Pons (tissue), 1 donor: ENCODE measurements at regions not wholly inside any gene's neighbourhood (a gene's known extent, or its start where the extent isn't known, plus 50 kb on each side); places are given as distances from the start of the nearest gene placed in this dataset.
A peak's percentile ranks its signal among the peaks of the same experiment; 100 is the strongest.
"Not testable (repeated sequence)": the region's sequence is repeated elsewhere in the genome, so short reads cannot be mapped to it uniquely, and the experiment has no call there.

ENCODE experiments used
- DNase-seq: peaks from one replicate; pipeline ENCODE4 v3.0.0-alpha.2; 2016; ENCODE audit warnings: low spot score

GRCh38 chr5:84790406-84790805, 405.7 kb upstream of the EDIL3 start:
- DNase-seq = no peak

GRCh38 chr5:84783003-84783402, 398.3 kb upstream of the EDIL3 start:
- no peak for DNase-seq

- DNase-seq = no peak
Observed at GRCh38 chr5:84779186-84779585, 394.5 kb upstream of the EDIL3 start.

- no peak for DNase-seq
Observed at GRCh38 chr5:84764227-84764626, 379.5 kb upstream of the EDIL3 start.

- no peak for DNase-seq
Observed at GRCh38 chr5:84758008-84758407, 373.3 kb upstream of the EDIL3 start.

- no peak for DNase-seq
Observed at GRCh38 chr5:84752780-84753179, 368.1 kb upstream of the EDIL3 start.

GRCh38 chr5:84748313-84748712, 363.6 kb upstream of the EDIL3 start:
- DNase-seq = no peak

- not testable (repeated sequence) for DNase-seq
Observed at GRCh38 chr5:84746280-84746679, 361.6 kb upstream of the EDIL3 start.

GRCh38 chr5:84741056-84741455, 356.4 kb upstream of the EDIL3 start:
- no peak for DNase-seq

GRCh38 chr5:84729326-84729725, 344.6 kb upstream of the EDIL3 start:
- DNase-seq = peak; percentile 87

GRCh38 chr5:84727708-84728107, 343.0 kb upstream of the EDIL3 start:
- DNase-seq = no peak

- DNase-seq = no peak
Observed at GRCh38 chr5:84725946-84726570, 341.4 kb upstream of the EDIL3 start.

- DNase-seq = no peak
Observed at GRCh38 chr5:84724683-84725082, 340.0 kb upstream of the EDIL3 start.

GRCh38 chr5:84724181-84724580, 339.5 kb upstream of the EDIL3 start:
- no peak for DNase-seq

- no peak for DNase-seq
Observed at GRCh38 chr5:84718377-84718776, 333.7 kb upstream of the EDIL3 start.

GRCh38 chr5:84715686-84716085, 331.0 kb upstream of the EDIL3 start:
- no peak for DNase-seq

- no peak for DNase-seq
Observed at GRCh38 chr5:84715091-84715490, 330.4 kb upstream of the EDIL3 start.

GRCh38 chr5:84709075-84709474, 324.4 kb upstream of the EDIL3 start:
- DNase-seq = no peak

GRCh38 chr5:84706678-84707641, 322.3 kb upstream of the EDIL3 start:
- no peak for DNase-seq

GRCh38 chr5:84700545-84700944, 315.9 kb upstream of the EDIL3 start:
- DNase-seq = not testable (repeated sequence)

- DNase-seq = no peak
Observed at GRCh38 chr5:84696651-84697050, 312.0 kb upstream of the EDIL3 start.

GRCh38 chr5:84695330-84695729, 310.6 kb upstream of the EDIL3 start:
- no peak for DNase-seq

- DNase-seq = peak; percentile 62
Observed at GRCh38 chr5:84693256-84693655, 308.6 kb upstream of the EDIL3 start.
